ENCODE measurements at regions not wholly inside any gene's neighbourhood (a gene's known extent, or its start where the extent isn't known, plus 50 kb on each side); places are given as distances from the start of the nearest gene placed in this dataset.

DNA sequence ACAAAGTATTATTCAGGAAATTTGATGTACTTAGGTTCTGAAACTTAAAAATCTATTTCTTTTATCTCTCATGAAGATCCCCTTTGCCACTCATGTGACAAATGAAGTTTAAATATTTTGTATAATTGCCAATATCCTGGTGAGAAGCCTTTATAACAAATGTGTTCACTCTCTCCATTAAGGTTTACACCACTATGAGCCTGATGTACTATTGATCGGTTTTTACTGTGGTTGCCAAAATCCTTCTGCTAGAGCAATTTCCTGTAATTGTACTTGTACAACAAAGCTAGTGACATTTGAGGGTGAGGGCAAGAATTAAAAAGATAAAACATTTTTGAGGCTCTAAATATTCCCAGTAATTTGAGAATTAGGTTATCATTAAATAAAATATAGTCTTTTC is 222.3 kb upstream of the CDH19 start:
- DNase-seq: no peak

DNA sequence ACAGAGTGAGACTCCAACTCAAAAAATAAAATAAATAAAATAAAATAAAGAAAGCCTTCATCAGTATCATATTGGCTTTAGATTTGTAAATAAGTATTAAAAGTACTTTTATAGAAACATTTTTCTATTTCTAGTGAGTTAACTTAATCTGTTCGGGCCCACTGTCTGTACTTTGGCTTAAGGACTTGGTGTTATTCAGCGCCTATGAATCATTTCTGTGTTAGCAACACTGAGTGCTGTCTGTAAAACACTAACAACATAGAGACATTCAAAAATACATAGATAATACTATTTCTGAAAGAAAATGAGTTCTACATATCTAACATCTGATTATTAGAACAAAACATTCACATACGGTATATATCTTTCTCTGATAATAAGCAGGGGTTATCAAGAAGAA is 221.5 kb upstream of the CDH19 start:
- DNase-seq: no peak

DNA sequence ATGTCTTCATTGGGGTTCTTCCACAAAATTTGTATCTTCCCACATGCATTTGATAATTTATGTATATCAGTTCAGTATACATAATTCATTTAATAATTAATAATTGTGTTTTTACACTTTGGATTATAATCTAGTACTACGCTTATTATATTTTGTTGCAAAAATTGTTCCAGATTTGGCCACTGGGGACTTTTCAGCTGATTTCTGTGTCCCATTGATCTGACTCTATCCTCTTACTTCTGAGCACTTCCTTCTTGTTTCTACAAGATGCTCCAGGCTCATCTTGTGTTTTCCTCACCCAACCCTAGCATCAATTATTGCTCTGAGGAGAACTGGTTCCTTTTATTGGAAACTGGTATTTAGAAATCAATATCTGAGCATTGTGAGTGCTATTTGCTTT is 215.3 kb upstream of the CDH19 start:
- no peak for DNase-seq

DNA sequence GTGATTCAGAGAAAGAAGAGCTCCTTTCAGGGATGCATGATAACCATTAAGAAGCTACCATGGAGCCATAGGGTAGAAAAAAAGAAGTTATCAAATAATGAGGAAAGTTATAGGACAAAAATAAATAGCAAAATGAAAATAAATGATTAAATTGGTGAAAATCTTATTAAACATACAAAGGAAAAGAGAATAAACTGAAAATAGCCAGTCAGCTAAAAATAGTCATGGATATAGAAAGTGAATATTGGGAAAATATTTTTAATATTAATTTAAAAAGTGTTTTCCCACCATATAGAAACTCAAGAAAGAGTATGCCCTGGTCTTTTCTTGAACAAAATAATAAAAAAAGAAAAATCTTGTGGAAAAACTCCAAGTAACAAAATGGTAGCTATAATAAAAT is 209.2 kb upstream of the CDH19 start:
- no peak for DNase-seq

DNA sequence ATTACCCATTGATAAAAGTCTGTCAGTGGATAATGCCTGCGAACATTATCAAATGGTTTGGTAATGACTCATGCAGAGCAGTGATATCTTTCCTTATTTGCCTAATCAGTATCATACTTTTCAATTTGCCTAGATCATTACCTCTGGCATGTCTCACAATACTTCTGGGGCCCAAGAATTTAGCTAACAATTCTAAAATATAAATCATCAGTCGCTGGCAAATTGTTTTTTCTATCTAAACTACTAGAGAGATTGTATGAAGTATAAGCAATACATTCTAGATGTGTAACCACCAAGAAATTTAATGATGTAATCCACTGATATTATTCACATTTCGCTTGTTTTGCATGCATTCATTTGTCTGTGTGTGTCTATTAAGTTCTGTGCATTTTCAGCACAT is 191.2 kb upstream of the CDH19 start:
- DNase-seq: no peak

DNA sequence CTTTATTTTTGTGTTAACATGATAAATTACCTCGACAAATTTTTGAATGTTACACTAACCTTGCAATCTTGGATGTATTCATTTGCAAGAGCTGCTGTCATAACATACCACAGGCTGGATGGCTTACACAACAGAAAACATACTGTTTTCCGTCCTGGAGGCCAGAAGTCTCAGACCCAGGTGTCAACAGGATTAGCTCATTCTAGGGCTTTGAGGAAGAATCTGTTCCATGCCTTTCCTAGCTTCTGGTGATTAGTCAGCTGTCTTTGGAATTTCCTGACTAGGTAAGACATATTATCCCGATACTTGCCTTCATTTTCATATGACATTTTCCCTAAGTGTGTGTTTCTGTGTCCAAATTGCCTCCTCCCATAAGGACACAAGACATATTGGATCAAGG is 188.6 kb upstream of the CDH19 start:
- no peak for DNase-seq

DNA sequence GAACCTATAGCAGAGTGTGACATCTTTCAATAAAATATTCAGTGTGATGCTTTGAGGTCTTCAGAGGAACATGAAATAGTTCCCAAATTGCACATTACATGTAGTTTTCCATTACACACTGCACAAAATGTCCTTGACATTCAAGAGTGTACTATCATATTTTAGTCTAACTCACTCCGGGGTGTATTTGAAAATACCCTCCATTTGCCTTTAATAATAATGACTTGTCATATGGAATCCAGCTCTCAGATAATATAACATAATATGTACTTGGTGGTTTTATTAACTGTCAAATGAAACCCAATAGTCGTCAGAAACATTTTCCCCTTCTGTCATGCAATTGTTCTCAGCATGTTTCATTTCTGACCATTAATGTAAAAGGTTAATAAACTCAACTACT is 176.7 kb upstream of the CDH19 start:
- DNase-seq: no peak

DNA sequence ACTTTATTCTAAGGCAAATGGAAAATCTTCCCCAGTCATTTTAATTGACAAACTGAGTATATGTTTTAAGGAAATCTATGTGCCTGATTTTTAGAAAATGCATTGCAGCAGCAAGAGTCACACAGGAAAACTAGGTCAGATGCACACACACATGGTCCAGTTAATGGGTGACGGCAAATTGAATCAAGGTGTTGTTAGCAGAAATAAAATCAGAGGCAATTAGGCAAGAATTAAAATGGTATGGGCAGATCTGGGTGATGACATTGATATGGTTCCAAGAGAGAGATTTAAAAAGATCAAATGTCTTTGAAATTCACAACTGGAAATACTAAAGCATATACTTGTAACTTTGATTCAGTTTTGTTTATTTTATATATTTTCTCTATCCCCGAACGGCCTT is 174.2 kb upstream of the CDH19 start:
- DNase-seq: no peak

DNA sequence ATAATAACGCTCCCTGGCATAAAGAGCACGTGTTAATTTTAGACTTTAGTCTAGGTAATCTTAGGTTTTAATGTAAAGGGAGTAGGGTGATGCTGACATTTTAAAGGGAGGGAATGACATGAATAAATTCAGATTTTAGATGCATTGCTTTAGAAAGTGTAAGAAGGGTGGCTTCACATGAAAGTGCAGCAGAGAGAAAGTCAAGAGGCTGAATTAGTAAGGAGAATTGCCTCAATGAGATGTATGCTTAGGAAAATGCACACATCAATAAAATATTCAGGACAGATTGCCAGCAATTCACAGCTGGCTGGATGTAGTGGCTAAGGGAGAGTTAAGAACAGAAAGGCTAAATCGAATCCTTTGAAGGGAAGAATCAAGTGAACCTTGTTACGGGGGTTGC is 165.5 kb upstream of the CDH19 start:
- DNase-seq: no peak

DNA sequence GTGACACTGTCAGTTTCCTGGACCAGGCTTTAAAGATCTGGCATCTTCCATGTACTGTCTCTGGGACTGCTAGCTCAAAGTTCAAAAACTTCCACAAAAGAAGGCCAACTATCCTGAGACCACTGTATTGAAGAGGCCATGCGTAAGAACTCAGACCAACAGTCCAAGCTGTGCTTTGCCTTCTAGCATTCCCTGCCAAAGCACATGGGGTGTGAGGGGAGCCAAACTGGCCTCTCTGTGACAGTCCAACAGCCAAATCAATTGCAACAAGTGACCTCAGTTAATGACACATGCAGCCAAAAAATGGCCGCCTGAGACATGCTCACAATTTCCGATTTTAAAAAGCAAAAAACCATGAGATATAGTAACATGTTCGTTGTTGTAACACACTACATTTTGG is 160.3 kb upstream of the CDH19 start:
- peak in 1 of 2 donors; percentile 23 for DNase-seq

DNA sequence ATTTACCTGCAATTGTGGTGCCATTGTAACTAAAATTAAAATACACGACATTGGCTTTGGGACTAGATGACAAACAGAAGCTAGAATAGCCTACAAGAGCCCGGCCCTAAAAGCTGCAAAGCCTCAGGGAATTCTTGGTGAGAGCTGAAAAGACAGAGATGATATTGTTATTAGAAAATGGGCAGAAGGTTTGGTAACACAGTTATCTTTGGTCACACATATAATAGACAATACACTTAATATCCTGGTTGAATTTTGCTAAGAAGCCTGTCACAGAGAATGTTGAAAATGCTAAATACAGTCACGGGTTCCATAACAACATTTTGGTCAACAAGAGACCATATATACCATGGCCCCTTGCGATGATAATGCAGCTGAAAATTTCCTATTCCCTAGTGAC is 157.3 kb upstream of the CDH19 start:
- DNase-seq: no peak

DNA sequence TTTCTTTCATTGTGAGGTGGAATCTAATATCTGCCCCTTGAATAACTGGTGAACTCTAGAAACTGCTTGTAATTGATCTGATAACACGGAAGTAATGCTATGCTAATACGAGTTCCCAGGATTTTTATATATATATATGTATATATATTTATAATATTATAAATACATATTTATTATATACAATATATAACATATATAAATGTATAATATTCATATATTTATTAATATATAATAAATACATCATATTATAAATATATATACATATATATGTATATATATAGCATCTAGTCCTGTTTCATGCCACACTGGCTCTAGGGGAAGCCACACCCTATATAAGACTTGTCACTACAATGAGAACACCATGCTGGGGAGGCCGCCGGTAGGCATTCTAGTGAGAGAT is 156.7 kb upstream of the CDH19 start:
- DNase-seq: no peak

DNA sequence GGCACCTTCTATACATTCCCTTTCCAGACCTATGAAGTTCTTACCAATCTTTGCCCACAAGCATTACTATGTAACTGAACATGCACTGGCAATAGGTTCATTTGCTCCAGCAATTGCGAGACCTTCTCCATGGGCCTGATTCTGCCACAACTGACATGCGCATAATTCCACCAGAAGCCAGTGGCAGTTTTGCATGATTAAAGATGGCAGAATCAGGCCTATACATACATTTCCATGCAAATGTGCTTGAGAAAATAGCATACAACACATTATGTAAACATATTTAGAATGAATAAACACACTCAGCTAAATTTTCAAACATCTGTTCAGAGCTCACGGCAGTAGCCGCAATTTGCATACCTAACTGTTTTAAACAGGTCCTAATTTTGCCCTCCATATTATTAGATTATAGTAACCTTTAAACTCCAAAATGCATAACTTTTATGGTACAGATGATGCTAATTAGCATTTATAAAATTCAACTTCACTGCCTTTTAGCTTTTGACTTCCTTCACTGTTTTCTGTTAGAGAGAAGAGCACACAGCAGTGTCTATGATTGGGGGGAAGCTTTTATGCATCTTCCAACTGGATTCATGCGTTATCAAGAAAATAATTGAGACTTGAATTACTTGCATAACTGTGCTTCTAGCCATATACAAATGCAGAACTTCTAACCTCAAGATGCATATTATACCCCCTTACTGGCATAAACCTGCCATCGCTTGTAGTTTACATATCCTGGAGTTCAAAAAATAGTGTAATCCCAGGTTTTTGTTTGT is 155.3 kb upstream of the CDH19 start:
- no peak for DNase-seq

DNA sequence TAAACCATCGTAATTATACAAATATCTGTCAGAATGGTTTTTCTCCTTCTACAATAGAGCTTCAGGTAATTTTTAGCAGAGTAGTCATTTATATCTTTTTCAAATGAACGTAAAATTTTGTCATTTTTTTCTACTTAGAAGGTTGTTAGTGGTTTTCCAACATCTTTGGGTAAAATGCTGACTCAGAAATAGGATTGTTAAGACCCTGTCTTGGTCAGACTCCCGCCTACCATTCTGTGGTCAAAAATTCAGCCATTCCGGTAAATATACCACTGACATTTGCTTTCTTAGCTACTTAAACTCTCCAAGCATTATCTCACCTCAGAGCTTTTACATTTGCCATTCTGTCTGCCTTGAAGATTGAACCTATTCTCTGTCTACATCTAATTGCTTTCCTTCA is 154.1 kb upstream of the CDH19 start:
- no peak for DNase-seq

DNA sequence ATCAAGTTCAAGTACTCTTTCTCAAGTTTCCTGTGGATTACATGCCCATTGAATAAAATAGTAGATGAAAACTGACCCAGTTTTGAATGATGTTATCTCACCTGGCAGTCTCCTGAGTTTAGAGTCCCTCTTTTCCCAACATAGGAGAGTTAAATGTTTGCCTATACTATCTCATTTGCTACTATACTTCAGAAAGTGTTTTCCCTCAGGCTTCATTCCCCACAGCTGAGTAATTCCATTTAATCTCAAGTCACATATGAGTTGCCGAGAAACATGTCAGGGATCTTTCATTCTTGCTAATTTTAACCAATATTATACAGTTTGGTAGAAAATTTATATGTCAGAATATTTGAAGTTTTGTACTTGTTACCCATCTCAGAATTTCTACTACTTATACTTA is 150.4 kb upstream of the CDH19 start:
- no peak for DNase-seq

DNA sequence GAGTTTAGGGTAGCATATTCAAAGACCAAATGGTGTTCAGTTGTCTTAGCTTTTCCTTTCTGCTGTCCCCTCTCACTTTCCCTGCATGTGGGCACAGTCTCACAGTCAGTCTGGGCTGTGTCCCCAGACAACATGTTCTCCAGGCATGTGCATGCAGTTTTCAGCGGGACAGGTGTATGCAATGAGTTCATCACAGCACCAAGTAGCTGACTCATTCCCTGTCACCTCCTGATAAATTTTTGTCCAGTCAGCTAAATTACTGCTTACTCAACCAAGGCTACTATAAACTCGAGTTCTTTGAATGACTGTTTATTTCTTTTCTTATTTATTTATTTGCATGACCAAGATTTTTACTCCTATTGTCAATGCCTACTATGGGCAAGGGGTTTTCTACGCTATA is 148.8 kb upstream of the CDH19 start:
- DNase-seq: no peak

DNA sequence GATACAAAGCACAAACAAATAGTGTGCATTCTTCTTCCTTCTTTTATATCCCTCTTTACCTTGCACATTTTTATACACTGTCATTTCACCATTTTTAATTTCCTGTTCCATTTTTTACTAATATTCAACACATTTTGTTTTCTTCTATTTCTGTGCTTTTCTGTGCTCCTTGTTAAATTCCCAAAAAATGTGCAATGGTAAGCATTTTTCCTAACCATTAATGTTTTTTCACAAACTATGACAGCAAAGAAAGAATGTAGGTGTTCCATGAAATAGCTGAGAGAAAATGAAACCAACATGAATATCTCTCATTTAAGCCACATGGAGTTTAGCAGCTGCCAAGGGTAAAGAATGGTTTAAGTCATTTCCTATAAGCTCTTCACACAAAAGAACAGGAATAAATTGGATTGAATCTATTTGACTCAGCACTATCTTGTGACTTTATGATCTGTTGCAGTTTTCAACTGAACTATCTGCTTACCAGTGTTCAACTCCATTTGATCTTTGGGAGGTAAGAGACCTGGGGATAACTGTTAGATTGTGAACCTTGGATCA is 145.7 kb upstream of the CDH19 start:
- no peak for DNase-seq

DNA sequence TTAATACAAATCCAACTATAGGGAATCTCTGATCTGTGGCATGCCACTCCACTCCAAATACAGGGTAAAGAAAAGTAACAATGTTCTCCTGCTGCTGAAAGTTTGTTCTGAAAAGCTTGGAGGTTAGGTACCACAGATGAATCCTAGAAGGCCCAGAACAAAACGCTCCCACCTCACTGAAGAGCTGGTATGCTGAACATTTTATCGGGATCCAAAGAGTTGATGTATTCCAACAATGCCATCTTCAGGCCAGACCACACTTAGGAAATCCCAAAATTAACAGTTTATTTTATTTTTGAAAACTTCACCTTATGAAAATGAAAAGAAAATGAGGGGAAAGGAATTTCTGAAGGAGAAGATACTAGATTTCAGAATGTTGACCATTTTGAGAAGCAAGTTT is 145.1 kb upstream of the CDH19 start:
- DNase-seq: peak in 1 of 2 donors; percentile 39

DNA sequence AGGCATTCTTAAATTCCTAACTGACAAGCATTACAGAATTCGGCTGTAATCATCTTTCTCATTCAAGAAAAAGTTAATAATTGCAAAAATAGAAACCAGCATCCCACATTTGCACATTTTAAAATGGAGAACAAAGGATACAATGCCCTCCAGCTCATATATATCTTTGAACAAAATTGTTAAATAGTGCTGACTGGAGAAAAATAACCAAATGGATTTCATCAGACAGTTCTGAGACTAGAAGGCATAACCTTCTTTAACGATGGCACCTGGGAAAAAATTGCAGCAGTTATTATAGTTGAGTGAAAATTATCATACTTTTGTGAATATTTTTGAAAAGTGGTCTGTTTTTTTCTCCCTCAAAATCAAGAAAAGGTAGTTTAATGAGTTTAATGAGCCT is 138.9 kb upstream of the CDH19 start:
- DNase-seq: no peak

DNA sequence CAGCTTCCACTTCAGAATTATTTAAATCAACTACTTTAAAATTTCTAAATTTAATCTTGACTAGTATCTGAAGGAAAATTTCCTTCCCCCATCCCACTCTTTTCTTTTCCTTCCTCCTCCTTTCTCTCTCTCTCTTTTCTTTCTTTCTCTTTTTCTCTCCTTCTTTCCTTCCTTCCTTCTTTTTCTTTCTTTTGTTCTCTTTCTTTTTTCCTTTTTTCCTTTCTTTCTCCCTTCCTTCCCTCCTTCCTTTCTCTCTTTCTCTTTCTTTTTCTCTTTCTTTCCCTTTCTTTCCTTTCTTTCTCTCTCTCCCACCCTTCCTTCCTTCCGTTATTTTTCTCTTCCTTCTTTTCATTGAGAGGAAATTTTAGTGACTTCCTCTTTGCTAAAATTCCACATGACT is 132.0 kb upstream of the CDH19 start:
- no peak for DNase-seq

DNA sequence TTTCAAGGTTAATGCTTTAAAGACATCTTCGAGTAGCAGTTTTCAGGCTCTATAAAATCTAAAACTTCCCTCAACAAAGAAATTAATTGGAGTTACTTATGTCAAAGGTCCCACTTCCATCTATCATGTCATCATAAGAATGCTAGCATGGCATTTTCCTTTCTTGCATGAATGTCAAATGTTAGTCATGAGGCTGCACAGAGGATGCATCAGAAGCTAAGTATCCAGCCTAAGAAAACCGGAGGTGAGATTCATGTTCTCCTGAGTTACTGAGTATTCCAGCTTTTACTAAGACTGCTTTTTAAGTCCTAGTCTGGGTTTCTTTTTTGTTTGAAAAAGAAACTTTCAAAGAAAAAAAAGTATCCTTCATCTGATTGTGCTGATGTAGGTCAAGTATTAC is 130.6 kb upstream of the CDH19 start:
- DNase-seq: no peak

DNA sequence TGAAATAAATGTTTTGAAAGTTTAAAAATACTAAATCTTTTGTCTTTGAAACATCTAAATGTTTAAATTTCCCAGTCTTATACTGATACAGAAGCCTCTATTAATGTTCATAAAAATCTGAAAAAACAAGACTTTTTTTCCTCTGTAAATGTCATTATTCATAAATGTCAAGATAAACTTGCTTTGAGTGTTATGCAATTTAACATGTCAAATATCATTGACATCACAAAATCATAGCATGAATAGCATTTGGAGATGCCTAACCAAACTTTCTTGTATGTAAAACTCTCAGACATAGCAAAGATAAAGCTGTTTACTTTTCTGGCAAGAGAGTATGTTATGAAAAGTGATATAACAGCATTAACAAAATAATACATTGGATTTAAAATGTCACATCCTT is 128.0 kb upstream of the CDH19 start:
- no peak for DNase-seq

DNA sequence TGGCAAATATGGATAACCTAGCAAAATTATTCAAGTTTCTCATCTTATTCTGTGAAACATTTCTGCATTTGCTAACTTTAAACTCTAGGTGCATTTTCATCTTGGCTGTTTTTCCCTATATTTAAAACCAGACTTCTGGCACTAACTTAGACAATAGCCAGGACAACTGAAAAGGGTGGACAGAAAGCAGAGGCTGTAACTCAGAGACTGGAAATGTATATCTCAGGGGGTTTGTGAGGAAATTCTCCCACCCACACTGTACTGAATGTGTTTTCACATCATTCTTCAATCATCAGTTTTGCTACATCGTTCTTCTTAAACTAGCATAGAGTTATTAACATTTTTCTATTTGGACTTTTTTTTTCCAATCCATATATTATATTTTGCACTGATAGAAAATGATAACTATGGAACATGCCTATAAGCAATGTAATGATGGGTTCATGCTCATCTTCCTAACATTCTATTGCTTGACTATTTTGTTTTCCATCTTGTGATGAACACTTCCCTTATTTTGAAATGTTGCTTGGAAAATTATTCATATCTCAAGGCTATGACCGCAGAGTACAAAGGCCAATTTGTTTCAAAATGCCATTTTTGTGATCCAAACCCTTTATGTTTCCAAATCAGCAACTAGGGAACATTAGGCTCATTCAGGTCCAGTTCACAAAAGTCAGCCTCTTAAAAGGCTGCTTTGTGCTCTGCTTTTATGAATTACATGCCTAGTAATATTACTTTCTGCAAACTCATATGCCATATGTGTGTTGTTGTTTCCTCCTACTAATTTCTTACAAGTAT is 125.8 kb upstream of the CDH19 start:
- DNase-seq: peak in 1 of 2 donors; percentile 8

DNA sequence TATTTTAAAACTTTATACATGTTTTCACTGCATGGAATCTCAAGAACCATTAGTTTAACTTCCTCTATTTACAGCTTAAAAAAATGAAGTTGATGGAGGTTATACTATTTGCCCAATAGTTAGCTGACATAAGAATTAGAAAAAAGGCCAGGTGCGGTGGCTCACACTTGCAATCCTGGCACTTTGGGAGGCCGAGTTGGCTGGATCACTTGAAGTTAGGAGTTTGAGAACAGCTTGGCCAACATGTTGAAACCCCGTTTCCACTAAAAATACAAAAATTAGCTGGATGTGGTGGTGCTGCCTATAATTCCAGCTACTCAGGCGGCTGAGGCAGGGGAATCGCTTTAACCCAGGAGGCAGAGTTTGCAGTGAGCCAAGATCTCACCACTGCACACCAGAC is 125.1 kb upstream of the CDH19 start:
- DNase-seq: no peak

Data from hippocampal formation (tissue), 2 donors.